ENCODE measurements at regions not wholly inside any gene's neighbourhood (a gene's known extent, or its start where the extent isn't known, plus 50 kb on each side); places are given as distances from the start of the nearest gene placed in this dataset.
A peak's percentile ranks its signal among the peaks of the same experiment; 100 is the strongest.

DNA sequence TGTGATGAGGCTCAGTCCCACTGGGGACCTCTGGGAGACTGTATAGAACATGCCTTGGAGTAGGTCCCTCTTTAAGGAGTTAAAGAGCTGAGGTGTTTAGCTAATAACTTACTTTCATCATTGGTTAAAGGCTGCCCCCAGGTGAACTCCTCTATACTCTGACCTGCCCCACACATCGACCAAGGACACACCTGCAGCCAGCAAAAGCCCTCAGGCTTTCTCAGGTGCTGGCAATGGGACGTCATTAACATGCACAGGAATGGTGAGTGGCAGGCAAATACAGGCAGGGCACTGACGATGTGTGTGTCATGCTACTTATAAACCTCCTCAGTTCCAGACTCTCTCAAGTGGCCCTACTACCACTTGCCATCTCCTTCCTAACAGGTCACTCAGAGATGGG is 366.4 kb downstream of the KIF16B start:
- BruUV-seq (replicated peaks) = no TSS peak
- ChIA-PET POLR2A (ENCODE audit: unreplicated experiment) (no interaction called here), CTCF (interaction anchor here (0.5 kb wide), 1 partner anchor 874 kb away, joined by 3 read pairs; no protein-coding TSS in a partner anchor)
- Histone ChIP-seq H3K27ac (ENCODE audit: low read length) (no peak overlapping the region), H3K9me3 (ENCODE audit: low read length) (no peaks in the 10 kb centered on the region), H3K4me3 (ENCODE audit: low read length) (no peak overlapping the region), H3K36me3 (ENCODE audit: low read depth, low read length) (no peaks in the 10 kb centered on the region), H3K4me2 (ENCODE audit: low read length) (no peak overlapping the region), H3F3A (ENCODE audit: low read length, unreplicated experiment) (no peaks in the 10 kb centered on the region), H3K27me3 (ENCODE audit: low read length) (no peaks in the 10 kb centered on the region), H3K79me2 (ENCODE audit: low read length) (no peaks in the 10 kb centered on the region), H3K9ac (ENCODE audit: low read length) (no peak overlapping the region), H2AFZ (ENCODE audit: low read length) (no peak overlapping the region), H3K9me2 (replicated peaks; ENCODE audit: low read length) (no peaks in the 10 kb centered on the region), H4K20me1 (ENCODE audit: low read length) (no peaks in the 10 kb centered on the region), H3K4me1 (ENCODE audit: insufficient read depth, low read length) (peaks cover 4% of the 10 kb centered on the region; the same call in 1 of the 2 replicates)
- intact Hi-C loops (cut with micrococcal nuclease) = no loop called here
- DNase-seq (no peak), ATAC-seq (no peak)
- TF ChIP-seq, protein P1, sequence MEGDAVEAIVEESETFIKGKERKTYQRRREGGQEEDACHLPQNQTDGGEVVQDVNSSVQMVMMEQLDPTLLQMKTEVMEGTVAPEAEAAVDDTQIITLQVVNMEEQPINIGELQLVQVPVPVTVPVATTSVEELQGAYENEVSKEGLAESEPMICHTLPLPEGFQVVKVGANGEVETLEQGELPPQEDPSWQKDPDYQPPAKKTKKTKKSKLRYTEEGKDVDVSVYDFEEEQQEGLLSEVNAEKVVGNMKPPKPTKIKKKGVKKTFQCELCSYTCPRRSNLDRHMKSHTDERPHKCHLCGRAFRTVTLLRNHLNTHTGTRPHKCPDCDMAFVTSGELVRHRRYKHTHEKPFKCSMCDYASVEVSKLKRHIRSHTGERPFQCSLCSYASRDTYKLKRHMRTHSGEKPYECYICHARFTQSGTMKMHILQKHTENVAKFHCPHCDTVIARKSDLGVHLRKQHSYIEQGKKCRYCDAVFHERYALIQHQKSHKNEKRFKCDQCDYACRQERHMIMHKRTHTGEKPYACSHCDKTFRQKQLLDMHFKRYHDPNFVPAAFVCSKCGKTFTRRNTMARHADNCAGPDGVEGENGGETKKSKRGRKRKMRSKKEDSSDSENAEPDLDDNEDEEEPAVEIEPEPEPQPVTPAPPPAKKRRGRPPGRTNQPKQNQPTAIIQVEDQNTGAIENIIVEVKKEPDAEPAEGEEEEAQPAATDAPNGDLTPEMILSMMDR (conservative IDR thresholded peaks at IDR 0.05; ENCODE audit: low read depth, low read length) = no peak
- TF ChIP-seq EZH2 (IDR thresholded peaks at IDR 0.05; ENCODE audit: low read length, unreplicated experiment) = no peak
- no peak for TF ChIP-seq EZH2phosphoT487 (IDR thresholded peaks at IDR 0.05; ENCODE audit: borderline replicate concordance, low read length)

DNA sequence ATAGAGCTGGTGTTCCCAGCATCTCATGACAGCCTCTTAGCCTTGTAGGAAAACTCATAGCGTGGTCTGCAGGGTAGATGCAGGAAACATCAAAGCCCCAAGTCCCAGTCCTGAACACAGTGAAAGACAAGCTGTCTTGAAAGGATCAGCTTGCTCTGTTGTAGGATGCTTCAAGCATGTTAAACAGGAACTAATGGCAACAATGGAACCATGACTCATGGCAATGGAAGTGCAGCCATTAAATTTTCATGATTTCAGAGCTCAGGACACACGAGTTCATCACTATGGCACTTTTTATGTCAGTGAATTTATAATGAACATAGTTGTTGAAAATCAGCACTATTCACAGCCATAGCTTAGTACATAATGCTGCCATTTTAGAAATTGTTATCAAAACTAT is 367.7 kb downstream of the KIF16B start:
- no peaks in the 10 kb centered on the region for H3K79me2 ChIP-seq (ENCODE audit: low read length)
- ChIA-PET CTCF (no interaction called here), POLR2A (ENCODE audit: unreplicated experiment) (interaction anchor here (0.5 kb wide), 1 partner anchor 442 kb away, joined by 3 read pairs; no protein-coding TSS in a partner anchor)
- H3F3A ChIP-seq (ENCODE audit: low read length, unreplicated experiment) = no peaks in the 10 kb centered on the region
- no peak overlapping the region for H3K27ac ChIP-seq (ENCODE audit: low read length)
- H2AFZ ChIP-seq (ENCODE audit: low read length) = no peak overlapping the region
- ATAC-seq (peak; percentile 85), DNase-seq (peak; percentile 76)
- H3K4me1 ChIP-seq (ENCODE audit: insufficient read depth, low read length) = peaks cover 4% of the 10 kb centered on the region; the same call in 1 of the 2 replicates
- no peak overlapping the region for H3K9ac ChIP-seq (ENCODE audit: low read length)
- H3K9me2 ChIP-seq (replicated peaks; ENCODE audit: low read length) = no peaks in the 10 kb centered on the region
- no TSS peak for BruUV-seq (replicated peaks)
- H3K27me3 ChIP-seq (ENCODE audit: low read length) = no peaks in the 10 kb centered on the region
- H3K9me3 ChIP-seq (ENCODE audit: low read length) = no peaks in the 10 kb centered on the region
- intact Hi-C loops (cut with micrococcal nuclease) = no loop called here
- TF ChIP-seq EZH2phosphoT487 (IDR thresholded peaks at IDR 0.05; ENCODE audit: borderline replicate concordance, low read length) (no peak), EZH2 (IDR thresholded peaks at IDR 0.05; ENCODE audit: low read length, unreplicated experiment) (no peak)
- TF ChIP-seq, protein P1 (conservative IDR thresholded peaks at IDR 0.05; ENCODE audit: low read depth, low read length) = no peak
- H3K36me3 ChIP-seq (ENCODE audit: low read depth, low read length) = no peaks in the 10 kb centered on the region
- H3K4me3 ChIP-seq (ENCODE audit: low read length) = no peak overlapping the region
- no peak overlapping the region for H3K4me2 ChIP-seq (ENCODE audit: low read length)
- H4K20me1 ChIP-seq (ENCODE audit: low read length) = no peaks in the 10 kb centered on the region

DNA sequence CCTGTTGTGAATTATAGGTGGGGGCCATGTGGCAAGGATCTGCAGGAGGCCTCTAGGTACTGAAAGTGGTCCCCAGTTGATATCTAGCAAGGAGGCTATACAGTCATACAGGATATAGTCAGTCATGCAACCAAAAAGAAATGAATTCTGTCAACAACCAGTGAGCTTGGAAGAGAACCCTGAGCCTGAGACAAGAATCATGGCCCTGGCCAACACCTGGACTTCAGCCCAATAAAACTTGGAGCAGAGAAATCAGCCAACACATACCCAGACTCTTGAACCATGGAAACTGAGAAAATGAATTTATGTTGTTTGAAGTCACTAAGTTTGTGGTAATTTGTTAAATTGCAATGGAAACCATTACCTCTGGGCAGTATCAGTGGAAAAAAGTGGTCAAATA is 370.2 kb downstream of the KIF16B start:
- H3K4me3 ChIP-seq (ENCODE audit: low read length) = no peak overlapping the region
- H2AFZ ChIP-seq (ENCODE audit: low read length) = no peak overlapping the region
- ChIA-PET CTCF (no interaction called here), POLR2A (ENCODE audit: unreplicated experiment) (no interaction called here)
- no peaks in the 10 kb centered on the region for H3K36me3 ChIP-seq (ENCODE audit: low read depth, low read length)
- no peaks in the 10 kb centered on the region for H3K79me2 ChIP-seq (ENCODE audit: low read length)
- H3K27ac ChIP-seq (ENCODE audit: low read length) = no peak overlapping the region
- no peak for DNase-seq
- no peaks in the 10 kb centered on the region for H3K27me3 ChIP-seq (ENCODE audit: low read length)
- H3F3A ChIP-seq (ENCODE audit: low read length, unreplicated experiment) = no peaks in the 10 kb centered on the region
- H4K20me1 ChIP-seq (ENCODE audit: low read length) = no peaks in the 10 kb centered on the region
- no peak for ATAC-seq
- peaks cover 4% of the 10 kb centered on the region; the same call in 1 of the 2 replicates for H3K4me1 ChIP-seq (ENCODE audit: insufficient read depth, low read length)
- TF ChIP-seq EZH2phosphoT487 (IDR thresholded peaks at IDR 0.05; ENCODE audit: borderline replicate concordance, low read length) (no peak), EZH2 (IDR thresholded peaks at IDR 0.05; ENCODE audit: low read length, unreplicated experiment) (no peak)
- TF ChIP-seq, protein P1 (conservative IDR thresholded peaks at IDR 0.05; ENCODE audit: low read depth, low read length) = no peak
- no peak overlapping the region for H3K9ac ChIP-seq (ENCODE audit: low read length)
- intact Hi-C loops (cut with micrococcal nuclease) = no loop called here
- H3K9me3 ChIP-seq (ENCODE audit: low read length) = no peaks in the 10 kb centered on the region
- no peak overlapping the region for H3K4me2 ChIP-seq (ENCODE audit: low read length)
- no peaks in the 10 kb centered on the region for H3K9me2 ChIP-seq (replicated peaks; ENCODE audit: low read length)
- no TSS peak for BruUV-seq (replicated peaks)
